Right cardiac atrium (tissue), 5 donors: ENCODE measurements at regions not wholly inside any gene's neighbourhood (a gene's known extent, or its start where the extent isn't known, plus 50 kb on each side); places are given as distances from the start of the nearest gene placed in this dataset.

Experiments used
- ATAC-seq, 2 donors: fragments of 200-7000 bp; cut with Tn5 transposase; one replicate each; pipeline versions ENCODE4 v1.8.0 to v1.9.1; 2020; ENCODE audit warnings: moderate library complexity in 2 of 2, mild to moderate bottlenecking in 1 of 2
- DNase-seq, 3 donors: peaks; one replicate each; pipeline ENCODE4 v3.0.0-alpha.2; 2020
- H3K27ac ChIP-seq: one replicate; pipeline ENCODE4 v1.5.1; 2013; ENCODE audit warnings: mild to moderate bottlenecking, low read length, control low read depth, moderate library complexity
- H3K27me3 ChIP-seq: one replicate; pipeline ENCODE4 v1.6.1; 2013; ENCODE audit not compliant: control insufficient read depth, insufficient read depth
- H3K4me1 ChIP-seq: one replicate; pipeline ENCODE4 v1.6.1; 2013; ENCODE audit warnings: low read length; ENCODE audit not compliant: control insufficient read depth, insufficient read depth
- H3K4me3 ChIP-seq: one replicate; pipeline ENCODE4 v1.5.1; 2013; ENCODE audit warnings: low read length, control low read depth
- H3K9me3 ChIP-seq: one replicate; pipeline ENCODE4 v1.6.1; 2013; ENCODE audit warnings: low read length; ENCODE audit not compliant: control insufficient read depth
- WGBS: extraction: QIAGEN DNeasy Blood & Tissue Kit; methylation state at CpG from one replicate; pipeline ENCODE4 v1.1.7; 2013; 5-methylcytosine and 5-hydroxymethylcytosine counted together
- intact Hi-C, 4 donors: fragments of 100-400 bp; cut with DNase I; formaldehyde crosslinking; loops; one replicate each; pipeline versions ENCODE4 v1.11.0 to v1.14.0; 2022 to 2023
- donor health status: healthy with polysubstance abuse.
- donor health status: DM: no; HTN: yes; CAD: no.
- donor health status: DM: no; HTN: no; CAD: no.
- donor health status: DM: no; HTN: yes; CAD: no; lungs with severe emphysema.
- donor health status: DM: yes; HTN: yes; CAD: no.

DNA sequence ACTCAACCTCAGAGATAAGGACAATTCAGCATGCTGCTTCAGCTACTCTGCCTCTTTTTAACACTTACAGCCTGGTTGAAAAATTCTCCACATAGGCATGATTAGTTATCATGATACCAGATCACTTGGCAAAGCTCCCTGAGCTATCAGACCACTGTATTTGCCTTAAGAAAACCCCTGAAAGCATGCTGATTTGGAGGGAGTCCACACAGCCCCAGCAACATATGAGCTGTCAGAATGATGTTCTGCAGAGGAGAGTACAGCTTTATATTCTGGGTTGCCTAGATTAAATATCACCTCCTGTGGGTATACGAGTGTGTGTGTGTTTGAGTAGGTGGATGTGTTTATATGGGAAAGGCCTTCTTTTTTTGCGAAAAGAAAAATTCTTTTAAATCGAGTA, 170.2 kb upstream of the CHRM2 start:
- intact Hi-C loops: no loop called here
- Histone ChIP-seq H3K27ac (no peak overlapping the region), H3K27me3 (no peaks in the 10 kb centered on the region), H3K4me3 (no peak overlapping the region), H3K4me1 (no peaks in the 10 kb centered on the region), H3K9me3 (no peaks in the 10 kb centered on the region)
- ATAC-seq: no peak
- 48% methylated on average over 3 of the region's 3 CpGs for WGBS
- DNase-seq: no peak

GRCh38 chr7:136697271-136697670, 171.2 kb upstream of the CHRM2 start:
- Histone ChIP-seq H3K9me3 (no peaks in the 10 kb centered on the region), H3K27me3 (no peaks in the 10 kb centered on the region), H3K4me3 (no peak overlapping the region), H3K27ac (no peak overlapping the region), H3K4me1 (no peaks in the 10 kb centered on the region)
- WGBS: 68% methylated on average over 2 of the region's 2 CpGs
- intact Hi-C loops: no loop called here
- DNase-seq (no peak), ATAC-seq (no peak)

- 50% methylated on average over 4 of the region's 4 CpGs for WGBS
- Histone ChIP-seq H3K27ac (no peak overlapping the region), H3K4me1 (no peaks in the 10 kb centered on the region), H3K4me3 (no peak overlapping the region), H3K27me3 (no peaks in the 10 kb centered on the region), H3K9me3 (no peaks in the 10 kb centered on the region)
- DNase-seq: no peak
- ATAC-seq: no peak
- intact Hi-C loops: no loop called here
These were observed 175.0 kb upstream of the CHRM2 start for GRCh38 chr7:136693166-136694119.

DNA sequence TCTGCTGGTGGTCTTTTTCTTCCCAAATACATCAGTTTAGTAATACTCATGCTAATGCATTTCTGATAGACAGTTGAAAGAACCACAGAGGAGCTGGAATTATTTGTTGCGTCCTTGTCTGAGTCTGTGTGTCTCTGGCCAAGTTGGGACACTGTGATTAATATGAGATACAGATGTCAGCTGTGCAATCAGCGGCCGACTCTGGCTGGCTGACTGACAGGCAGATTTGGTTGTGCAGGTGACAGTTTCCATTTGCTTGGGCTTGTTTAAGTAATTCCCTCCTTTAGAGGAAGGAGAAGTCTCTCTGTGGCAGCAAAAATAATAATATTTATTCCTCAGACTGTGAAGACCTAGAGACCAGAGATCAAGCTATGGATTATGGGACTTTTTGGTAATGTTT, 176.2 kb upstream of the CHRM2 start:
- 33% methylated on average over 3 of the region's 3 CpGs for WGBS
- DNase-seq: peak in 1 of 3 donors; percentile 47
- Histone ChIP-seq H3K4me3 (no peak overlapping the region), H3K27ac (no peak overlapping the region), H3K9me3 (no peaks in the 10 kb centered on the region), H3K27me3 (no peaks in the 10 kb centered on the region), H3K4me1 (no peaks in the 10 kb centered on the region)
- no peak for ATAC-seq
- intact Hi-C loops: no loop called here

DNA sequence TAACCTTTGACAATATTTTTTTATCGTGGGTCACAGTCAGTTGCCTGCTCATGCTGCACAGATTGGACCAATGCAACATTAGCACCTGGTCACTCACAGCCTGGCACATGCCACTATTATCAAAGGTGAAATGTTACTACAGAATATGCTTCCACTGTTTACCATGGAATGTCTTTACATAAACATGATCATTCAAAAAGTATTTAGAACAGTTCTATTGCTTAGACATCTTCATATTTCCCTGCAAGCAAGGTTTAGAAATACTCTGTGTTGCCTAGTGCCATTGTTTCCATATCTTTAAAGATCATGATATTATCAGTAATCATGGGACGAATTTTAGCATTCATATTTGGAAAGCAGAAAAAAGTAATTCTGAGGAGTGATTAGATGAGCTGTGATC, 179.9 kb upstream of the CHRM2 start:
- intact Hi-C loops: no loop called here
- no peak for DNase-seq
- H3K9me3 ChIP-seq: no peaks in the 10 kb centered on the region
- H3K27me3 ChIP-seq: no peaks in the 10 kb centered on the region
- WGBS: 76% methylated on average over 2 of the region's 2 CpGs
- H3K4me3 ChIP-seq: no peak overlapping the region
- no peak for ATAC-seq
- no peaks in the 10 kb centered on the region for H3K4me1 ChIP-seq
- H3K27ac ChIP-seq: no peak overlapping the region

- Histone ChIP-seq H3K9me3 (no peaks in the 10 kb centered on the region), H3K27ac (no peak overlapping the region), H3K4me3 (no peak overlapping the region), H3K27me3 (no peaks in the 10 kb centered on the region), H3K4me1 (no peaks in the 10 kb centered on the region)
- intact Hi-C loops: no loop called here
- DNase-seq (no peak), ATAC-seq (no peak)
- 62% methylated on average over 2 of the region's 2 CpGs for WGBS
These were observed 180.6 kb upstream of the CHRM2 start for GRCh38 chr7:136687693-136688322.

DNA sequence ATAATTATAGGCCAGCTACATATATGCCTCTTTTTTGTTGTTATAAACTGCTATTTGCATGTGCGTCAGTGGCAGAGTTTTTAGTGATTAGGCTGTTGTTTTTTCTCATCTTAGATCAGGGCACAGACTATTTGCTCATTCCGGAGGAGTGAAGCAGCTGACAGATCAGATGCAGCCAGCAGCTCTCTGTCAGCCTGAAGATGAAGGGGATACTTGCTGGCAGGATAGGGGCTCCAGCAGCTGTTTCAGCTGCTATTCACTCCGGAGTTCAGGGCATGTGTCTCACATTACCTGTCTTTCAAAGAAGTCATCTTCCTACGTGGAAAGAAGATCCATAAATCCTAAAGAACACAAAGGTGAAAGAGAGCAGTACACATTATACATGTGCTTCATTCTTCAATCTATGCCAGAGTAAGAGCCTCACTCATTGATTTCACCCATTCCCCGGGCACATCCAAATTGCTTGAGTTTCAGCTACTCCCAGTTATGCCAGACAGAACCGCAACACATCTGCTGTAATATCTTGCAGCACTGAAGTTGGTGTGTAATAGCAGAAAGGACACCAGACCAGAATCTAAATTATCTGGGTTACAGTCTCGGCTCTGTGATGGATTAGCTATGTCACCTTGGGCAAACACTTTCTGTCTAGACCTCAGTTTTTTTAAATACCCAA, 182.8 kb upstream of the CHRM2 start:
- WGBS: 44% methylated on average over 7 of the region's 7 CpGs

GRCh38 chr7:136677471-136678365, 190.7 kb upstream of the CHRM2 start:
- Histone ChIP-seq H3K4me3 (no peak overlapping the region), H3K4me1 (no peaks in the 10 kb centered on the region), H3K27me3 (no peaks in the 10 kb centered on the region), H3K9me3 (no peaks in the 10 kb centered on the region), H3K27ac (no peak overlapping the region)
- WGBS: 64% methylated on average over 9 of the region's 9 CpGs
- intact Hi-C loops: no loop called here
- ATAC-seq: no peak
- no peak for DNase-seq

More for the DNA sequence above, 182.8 kb upstream of the CHRM2 start:
- H3K27ac ChIP-seq: no peak overlapping the region
- no peak for ATAC-seq
- intact Hi-C loops: no loop called here
- no peak for DNase-seq
- no peaks in the 10 kb centered on the region for H3K4me1 ChIP-seq
- no peaks in the 10 kb centered on the region for H3K9me3 ChIP-seq
- H3K27me3 ChIP-seq: no peaks in the 10 kb centered on the region
- no peak overlapping the region for H3K4me3 ChIP-seq

DNA sequence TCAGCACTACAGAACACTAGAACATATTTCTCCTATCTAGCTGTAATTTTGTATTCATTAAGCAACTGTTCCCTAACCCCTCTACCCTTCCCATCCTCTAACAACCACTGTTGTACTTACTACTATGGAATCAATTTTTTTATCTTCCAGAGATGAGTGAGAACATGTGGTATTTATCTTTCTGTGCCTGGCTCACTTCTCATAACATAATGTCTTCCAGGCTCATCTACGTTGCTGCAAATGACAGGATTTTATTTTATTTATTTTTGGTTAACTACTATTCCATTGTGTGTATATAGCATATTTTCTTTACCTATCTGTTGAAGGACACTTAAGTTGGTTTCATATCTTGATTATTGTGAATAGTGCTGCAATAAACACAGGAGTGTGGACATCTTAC, 200.9 kb upstream of the CHRM2 start:
- Histone ChIP-seq H3K27ac (no peak overlapping the region), H3K9me3 (no peaks in the 10 kb centered on the region), H3K27me3 (no peaks in the 10 kb centered on the region), H3K4me3 (no peak overlapping the region), H3K4me1 (no peaks in the 10 kb centered on the region)
- WGBS: 37% methylated on average over 1 of the region's 1 CpG
- intact Hi-C loops: no loop called here
- ATAC-seq: no peak
- no peak for DNase-seq

GRCh38 chr7:136665878-136666509, 202.5 kb upstream of the CHRM2 start:
- WGBS: 56% methylated on average over 5 of the region's 5 CpGs
- no peak for ATAC-seq
- Histone ChIP-seq H3K4me1 (no peaks in the 10 kb centered on the region), H3K27me3 (no peaks in the 10 kb centered on the region), H3K27ac (no peak overlapping the region), H3K9me3 (no peaks in the 10 kb centered on the region), H3K4me3 (no peak overlapping the region)
- DNase-seq: no peak
- intact Hi-C loops: no loop called here
